CD14-positive monocyte (primary cell): ENCODE measurements at regions not wholly inside any gene's neighbourhood (a gene's known extent, or its start where the extent isn't known, plus 50 kb on each side); places are given as distances from the start of the nearest gene placed in this dataset.

Experiments used
- DNase-seq, 3 donors: peaks; one replicate each; pipeline ENCODE4 v3.0.0-alpha.2; 2011 to 2022
- H2AFZ ChIP-seq: 2 replicates; pipeline ENCODE4 v1.6.0; 2012; ENCODE audit warnings: mild to moderate bottlenecking, low read depth, low read length, inconsistent platforms; ENCODE audit not compliant: insufficient read depth, poor library complexity, severe bottlenecking
- H3K27ac ChIP-seq, 2 donors: 1 replicate in 1 of 2; 2 replicates in 1 of 2; pipeline ENCODE4 v1.5.1; 2012 to 2013; ENCODE audit warnings: low read length in 2 of 2, control low read depth in 1 of 2, inconsistent platforms in 1 of 2, low read depth in 1 of 2, mild to moderate bottlenecking in 1 of 2
- H3K27me3 ChIP-seq, 2 donors: one replicate each; pipeline versions ENCODE4 v1.6.0 to v1.6.1; 2011 to 2013; ENCODE audit warnings: low read length in 2 of 2; ENCODE audit not compliant: control insufficient read depth in 2 of 2, insufficient read depth in 2 of 2
- H3K36me3 ChIP-seq, 2 donors: replicated peaks in 1 of 2; 1 replicate in 1 of 2; 2 replicates in 1 of 2; pipeline versions ENCODE4 v1.5.1 to v1.6.1; 2012 to 2013; ENCODE audit warnings: low read length in 2 of 2, control low read depth in 1 of 2, inconsistent platforms in 1 of 2, mild to moderate bottlenecking in 1 of 2; ENCODE audit not compliant: insufficient read depth in 2 of 2, control insufficient read depth in 1 of 2
- H3K4me1 ChIP-seq, 2 donors: 1 replicate in 1 of 2; 2 replicates in 1 of 2; pipeline versions ENCODE4 v1.5.1 to v1.6.1; 2012 to 2013; ENCODE audit warnings: low read length in 2 of 2, control low read depth in 1 of 2, inconsistent platforms in 1 of 2, mild to moderate bottlenecking in 1 of 2, moderate library complexity in 1 of 2; ENCODE audit not compliant: insufficient read depth in 2 of 2, control insufficient read depth in 1 of 2
- H3K4me2 ChIP-seq: replicated peaks from 2 replicates; pipeline ENCODE3; 2012; ENCODE audit warnings: low read length, moderate library complexity, mild to moderate bottlenecking; ENCODE audit not compliant: poor library complexity, severe bottlenecking; ENCODE audit errors: extremely low read depth
- H3K4me3 ChIP-seq, 3 experiments: fragments of 200-600 bp in 1 of 3; sonication (generic) in 1 of 3; replicated peaks in 1 of 3; 1 replicate in 2 of 3; 2 replicates in 1 of 3; pipeline ENCODE4 v1.5.1; 2011 to 2013; ENCODE audit warnings: low read length in 3 of 3, mild to moderate bottlenecking in 3 of 3, control low read depth in 2 of 3, low read depth in 2 of 3, inconsistent platforms in 1 of 3, moderate library complexity in 1 of 3
- H3K79me2 ChIP-seq: 2 replicates; pipeline ENCODE4 v1.6.0; 2012; ENCODE audit warnings: mild to moderate bottlenecking, control low read depth, inconsistent platforms, low read length, moderate library complexity; ENCODE audit not compliant: insufficient read depth
- H3K9ac ChIP-seq: 2 replicates; pipeline ENCODE4 v1.6.0; 2017; ENCODE audit warnings: low read length, mild to moderate bottlenecking; ENCODE audit not compliant: insufficient read depth, poor library complexity, severe bottlenecking
- H3K9me3 ChIP-seq, 2 donors: replicated peaks in 1 of 2; 1 replicate in 1 of 2; 2 replicates in 1 of 2; pipeline versions ENCODE4 v1.5.1 to v1.6.1; 2012 to 2013; ENCODE audit warnings: low read length in 2 of 2, control low read depth in 1 of 2; ENCODE audit not compliant: control insufficient read depth in 1 of 2, insufficient read depth in 1 of 2
- H4K20me1 ChIP-seq: 2 replicates; pipeline ENCODE4 v1.6.0; 2012; ENCODE audit warnings: mild to moderate bottlenecking, low read length, control low read depth, moderate library complexity; ENCODE audit not compliant: insufficient read depth
- H3K27ac Mint-ChIP-seq, 7 donors: one replicate each; pipeline ENCODE4 v1.8.0; 2020; ENCODE audit warnings: mild to moderate bottlenecking in 7 of 7, mixed read lengths in 7 of 7, moderate library complexity in 6 of 7, inconsistent platforms in 2 of 7
- H3K27me3 Mint-ChIP-seq, 3 donors: one replicate each; pipeline ENCODE4 v1.8.0; 2021 to 2022; ENCODE audit warnings: low read depth in 3 of 3, mild to moderate bottlenecking in 3 of 3, mixed read lengths in 3 of 3, moderate library complexity in 3 of 3, inconsistent platforms in 1 of 3
- H3K36me3 Mint-ChIP-seq, 2 donors: one replicate each; pipeline ENCODE4 v1.8.0; 2020; ENCODE audit warnings: mixed read lengths in 2 of 2, inconsistent platforms in 1 of 2, mild to moderate bottlenecking in 1 of 2
- H3K4me1 Mint-ChIP-seq: one replicate; pipeline ENCODE4 v1.8.0; 2020; ENCODE audit warnings: mild to moderate bottlenecking, mixed read lengths
- H3K4me3 Mint-ChIP-seq, 2 donors: one replicate each; pipeline ENCODE4 v1.8.0; 2020; ENCODE audit warnings: mild to moderate bottlenecking in 2 of 2, mixed read lengths in 2 of 2, moderate library complexity in 1 of 2
- H3K9me3 Mint-ChIP-seq, 7 donors: one replicate each; pipeline ENCODE4 v1.8.0; 2020 to 2022; ENCODE audit warnings: mixed read lengths in 7 of 7, mild to moderate bottlenecking in 6 of 7, moderate library complexity in 6 of 7, inconsistent platforms in 2 of 7
- CTCF ChIP-seq: fragments of 200-600 bp; IDR thresholded peaks from one replicate; pipeline ENCODE4 v1.8.0; 2022; ENCODE audit warnings: antibody characterized with exemption, mild to moderate bottlenecking
- WGBS: methylation state at CpG from one replicate; pipeline ENCODE4 v1.1.5; 2013; ENCODE audit warnings: missing lambda C conversion rate; ENCODE audit not compliant: insufficient coverage; 5-methylcytosine and 5-hydroxymethylcytosine counted together
- intact Hi-C, 2 donors: fragments of 100-400 bp; cut with micrococcal nuclease; formaldehyde crosslinking; loops; one replicate each; pipeline versions ENCODE4 v1.15.0 to v1.15.1; 2023

DNA sequence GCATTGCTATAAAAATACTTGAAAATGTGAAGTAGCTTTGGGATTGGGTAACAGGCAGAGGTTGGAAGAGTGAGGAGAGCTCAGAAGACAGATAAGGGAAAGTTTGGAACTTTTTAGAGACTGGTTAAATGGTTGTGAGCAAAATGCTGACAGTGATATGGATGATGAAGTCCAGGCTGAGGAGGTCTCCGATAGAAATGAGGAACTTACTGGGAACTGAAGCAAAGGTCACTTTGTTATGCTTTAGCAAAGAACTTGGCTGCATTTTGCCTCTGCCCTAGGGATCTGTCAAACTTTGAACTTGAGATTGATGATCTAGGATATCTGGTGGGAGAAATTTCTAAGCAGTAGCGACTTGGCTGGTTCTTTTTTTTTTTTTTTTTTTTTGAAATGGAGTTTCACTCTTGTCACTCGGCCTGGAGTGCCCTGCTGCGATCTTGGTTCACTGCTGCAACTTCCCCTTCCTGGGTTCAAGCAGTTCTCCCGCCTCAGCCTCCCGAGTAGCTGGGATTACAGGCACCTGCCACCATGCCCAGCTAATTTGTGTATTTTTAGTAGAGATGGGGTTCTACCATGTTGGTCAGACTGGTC, 998.9 kb downstream of the TLE1 start:
- no peaks in the 10 kb centered on the region for H3K4me1 Mint-ChIP-seq
- intact Hi-C loops, result no loop called here
- Histone ChIP-seq H4K20me1 (no peaks in the 10 kb centered on the region), H3K9me3 (peaks cover 5 to 10% of the 10 kb centered on the region in 2 donors), H3K36me3 (no peaks in the 10 kb centered on the region), H2AFZ (no peak overlapping the region), H3K27ac (no peak overlapping the region), H3K4me1 (no peaks in the 10 kb centered on the region), H3K4me3 (no peak overlapping the region), H3K4me2 (no peak overlapping the region), H3K27me3 (no peaks in the 10 kb centered on the region), H3K9ac (no peak overlapping the region), H3K79me2 (no peaks in the 10 kb centered on the region)
- WGBS, result 20% methylated on average over 2 of the region's 6 CpGs
- H3K4me3 Mint-ChIP-seq, result peak overlapping the region in 1 of 2 donors; percentile 53
- H3K27ac Mint-ChIP-seq, result no peak overlapping the region
- H3K9me3 Mint-ChIP-seq, result peaks cover 2 to 10% (median 3%) of the 10 kb centered on the region in 7 donors
- no peak for DNase-seq
- TF ChIP-seq CTCF, result no peak
- H3K36me3 Mint-ChIP-seq, result no peaks in the 10 kb centered on the region
- H3K27me3 Mint-ChIP-seq, result no peaks in the 10 kb centered on the region

- H3K4me2 ChIP-seq, result no peak overlapping the region
These were observed 1009.4 kb downstream of the TLE1 start for GRCh38 chr9:80679916-80680315.

More at GRCh38 chr9:80679916-80680315, 1009.4 kb downstream of the TLE1 start:
- H3K27ac ChIP-seq, result no peak overlapping the region
- H3K79me2 ChIP-seq, result no peaks in the 10 kb centered on the region
- intact Hi-C loops, result no loop called here
- H3K27ac Mint-ChIP-seq, result no peak overlapping the region
- H3K4me3 Mint-ChIP-seq, result no peak overlapping the region
- H3K36me3 Mint-ChIP-seq, result no peaks in the 10 kb centered on the region
- no peaks in the 10 kb centered on the region for H3K4me1 Mint-ChIP-seq
- TF ChIP-seq CTCF, result no peak
- peaks cover 0 to 7% (median 2%) of the 10 kb centered on the region in 7 donors for H3K9me3 Mint-ChIP-seq
- peaks cover 0 to 1% (median 0%) of the 10 kb centered on the region in 3 donors for H3K27me3 Mint-ChIP-seq
- no peak for DNase-seq
- no peak overlapping the region for H3K9ac ChIP-seq
- no peaks in the 10 kb centered on the region for H3K36me3 ChIP-seq
- H3K4me1 ChIP-seq, result no peaks in the 10 kb centered on the region
- no peak overlapping the region for H2AFZ ChIP-seq
- H3K27me3 ChIP-seq, result no peaks in the 10 kb centered on the region
- no peak overlapping the region for H3K4me3 ChIP-seq
- H3K9me3 ChIP-seq, result no peaks in the 10 kb centered on the region
- no peaks in the 10 kb centered on the region for H4K20me1 ChIP-seq
